Ovary (tissue), 7 donors: ENCODE measurements at regions not wholly inside any gene's neighbourhood (a gene's known extent, or its start where the extent isn't known, plus 50 kb on each side); places are given as distances from the start of the nearest gene placed in this dataset.

Experiments used
- DNase-seq, 5 donors: peaks; one replicate each; pipeline ENCODE4 v3.0.0-alpha.2; 2019 to 2020
- H3K27ac ChIP-seq, 2 donors: fragments of 200-600 bp; one replicate each; pipeline versions ENCODE4 v1.5.1 to v1.8.0; 2019 to 2022
- H3K27me3 ChIP-seq: fragments of 200-600 bp; one replicate; pipeline ENCODE4 v1.8.0; 2022
- H3K36me3 ChIP-seq: fragments of 200-600 bp; sonication (generic); one replicate; pipeline ENCODE4 v1.5.1; 2019
- H3K4me1 ChIP-seq: one replicate; pipeline ENCODE4 v1.8.1; 2013; ENCODE audit warnings: mild to moderate bottlenecking, moderate library complexity; ENCODE audit not compliant: insufficient read depth
- H3K4me3 ChIP-seq: fragments of 200-600 bp; sonication (generic); one replicate; pipeline ENCODE4 v1.5.1; 2017
- H3K9me3 ChIP-seq, 2 donors: fragments of 200-600 bp in 1 of 2; sonication (generic) in 1 of 2; one replicate each; pipeline versions ENCODE4 v1.5.1 to v1.8.1; 2013 to 2019; ENCODE audit warnings: mild to moderate bottlenecking in 1 of 2, moderate library complexity in 1 of 2
- CTCF ChIP-seq, 3 donors: fragments of 450-650 bp in 2 of 3; fragments of 200-600 bp in 1 of 3; IDR thresholded peaks; one replicate each; pipeline versions ENCODE4 v1.5.1 to v1.8.0; 2016 to 2022; ENCODE audit warnings: antibody characterized with exemption in 3 of 3, mild to moderate bottlenecking in 1 of 3
- EP300 ChIP-seq: sonication (generic); formaldehyde crosslinking; IDR thresholded peaks from one replicate; pipeline ENCODE4 v1.6.1; 2017; ENCODE audit warnings: antibody characterized with exemption
- POLR2A ChIP-seq: fragments of 450-650 bp; IDR thresholded peaks from one replicate; pipeline ENCODE4 v1.6.1; 2017; ENCODE audit warnings: antibody characterized with exemption, mild to moderate bottlenecking, moderate library complexity
- WGBS, 3 donors: extraction: QIAGEN DNeasy Blood & Tissue Kit in 1 of 3; methylation state at CpG; one replicate each; pipeline versions ENCODE4 v1.1.5 to v1.1.7; 2013 to 2017; 5-methylcytosine and 5-hydroxymethylcytosine counted together
- intact Hi-C, 4 donors: fragments of 100-400 bp; cut with DNase I; formaldehyde crosslinking; loops; one replicate each; pipeline versions ENCODE4 v1.11.0 to v1.15.1; 2022 to 2023
- donor health status: DM: no; HTN: no; CAD: no; lungs with moderate emphysema.
- donor health status: DM: no; HTN: no; CAD: no.
- donor health status: Bipolar disorder and iron deficiency.
- donor health status: DM: no; HTN: no; CAD: no.
- donor health status: DM: yes; HTN: yes; CAD: no.

- intact Hi-C loops, result no loop called here
- no peaks in the 10 kb centered on the region for H3K27me3 ChIP-seq
- TF ChIP-seq EP300 (no peak), CTCF (IDR thresholded peaks at IDR 0.05) (no peak), POLR2A (no peak)
- H3K4me1 ChIP-seq, result no peaks in the 10 kb centered on the region
- WGBS, 3 donors, result 61 to 63% (median 63%) methylated on average over 6 of the region's 6 CpGs
- H3K27ac ChIP-seq, result no peak overlapping the region
- H3K4me3 ChIP-seq, result no peak overlapping the region
- no peaks in the 10 kb centered on the region for H3K9me3 ChIP-seq
- DNase-seq, result no peak
- H3K36me3 ChIP-seq, result no peaks in the 10 kb centered on the region
Observed at GRCh38 chr1:187079330-187079729, 250.6 kb downstream of the PLA2G4A start.

- intact Hi-C loops, result no loop called here
- Histone ChIP-seq H3K27me3 (no peaks in the 10 kb centered on the region), H3K9me3 (no peaks in the 10 kb centered on the region), H3K27ac (no peak overlapping the region), H3K36me3 (no peaks in the 10 kb centered on the region), H3K4me3 (no peak overlapping the region), H3K4me1 (no peaks in the 10 kb centered on the region)
- no peak for TF ChIP-seq POLR2A
- no peak for TF ChIP-seq CTCF (IDR thresholded peaks at IDR 0.05)
- no peak for TF ChIP-seq EP300
- DNase-seq, result no peak
Observed at GRCh38 chr1:187091666-187092065, 262.9 kb downstream of the PLA2G4A start.

GRCh38 chr1:187092104-187092503, 263.4 kb downstream of the PLA2G4A start:
- Histone ChIP-seq H3K27me3 (no peaks in the 10 kb centered on the region), H3K4me1 (no peaks in the 10 kb centered on the region), H3K9me3 (no peaks in the 10 kb centered on the region), H3K4me3 (no peak overlapping the region), H3K36me3 (no peaks in the 10 kb centered on the region), H3K27ac (no peak overlapping the region)
- TF ChIP-seq POLR2A (no peak), CTCF (IDR thresholded peaks at IDR 0.05) (no peak), EP300 (no peak)
- 88 to 93% (median 93%) methylated on average over 4 of the region's 4 CpGs for WGBS, 3 donors
- intact Hi-C loops, result no loop called here
- DNase-seq, result no peak

GRCh38 chr1:187096689-187097088, 267.9 kb downstream of the PLA2G4A start:
- Histone ChIP-seq H3K4me3 (no peak overlapping the region), H3K9me3 (no peaks in the 10 kb centered on the region), H3K36me3 (no peaks in the 10 kb centered on the region), H3K27ac (no peak overlapping the region), H3K27me3 (no peaks in the 10 kb centered on the region), H3K4me1 (no peaks in the 10 kb centered on the region)
- no peak for DNase-seq
- intact Hi-C loops, result no loop called here
- WGBS, 3 donors, result 3 to 44% (median 34%) methylated on average over 2 of the region's 2 CpGs
- TF ChIP-seq POLR2A, result no peak
- no peak for TF ChIP-seq EP300
- no peak for TF ChIP-seq CTCF (IDR thresholded peaks at IDR 0.05)

GRCh38 chr1:187110351-187110750, 281.6 kb downstream of the PLA2G4A start:
- DNase-seq, result no peak
- Histone ChIP-seq H3K36me3 (no peaks in the 10 kb centered on the region), H3K9me3 (no peaks in the 10 kb centered on the region), H3K4me1 (no peaks in the 10 kb centered on the region), H3K4me3 (no peak overlapping the region), H3K27me3 (no peaks in the 10 kb centered on the region), H3K27ac (no peak overlapping the region)
- TF ChIP-seq CTCF (IDR thresholded peaks at IDR 0.05) (no peak), POLR2A (no peak), EP300 (no peak)
- intact Hi-C loops, result no loop called here
